ENCODE measurements at regions not wholly inside any gene's neighbourhood (a gene's known extent, or its start where the extent isn't known, plus 50 kb on each side); places are given as distances from the start of the nearest gene placed in this dataset.
"Not testable (repeated sequence)": the region's sequence is repeated elsewhere in the genome, so short reads cannot be mapped to it uniquely, and the experiment has no call there.

GRCh38 chr1:222470252-222470805 lies 77.6 kb downstream of the HHIPL2 start:
- WGBS, 2 experiments (ENCODE audit: insufficient coverage in 1 of 2, insufficient read length in 1 of 2) = 78% methylated on average over 12 of the region's 15 CpGs; no CpG with 5 or more reads in 1 of the 2 experiments
- peak; percentile 22 for DNase-seq
- H3K4me1 ChIP-seq (ENCODE audit: control insufficient read depth, insufficient read depth, low read length); H3K27me3 Mint-ChIP-seq (ENCODE audit: insufficient read depth); H3K27ac Mint-ChIP-seq; H3K4me3 ChIP-seq (ENCODE audit: low read length); H3K36me3 ChIP-seq (ENCODE audit: control insufficient read depth, insufficient read depth, low read length); H3K9me3 Mint-ChIP-seq; H3K27ac ChIP-seq (ENCODE audit: low read depth, low read length); H3K9me3 ChIP-seq (ENCODE audit: control insufficient read depth, low read length); H3K4me1 Mint-ChIP-seq; H3K9ac ChIP-seq (ENCODE audit: extremely low read depth, low read length, poor library complexity, severe bottlenecking); H3K27me3 ChIP-seq (ENCODE audit: control insufficient read depth, insufficient read depth, low read length, poor library complexity, severe bottlenecking); H3K36me3 Mint-ChIP-seq (ENCODE audit: low read depth); H3K4me3 Mint-ChIP-seq: not testable (repeated sequence)

- TF ChIP-seq CTCF (conservative IDR thresholded peaks at IDR 0.05) = no peak
- Mint-ChIP-seq H3K27me3 (ENCODE audit: insufficient read depth) (peaks cover 12% of the 10 kb centered on the region), H3K36me3 (ENCODE audit: low read depth) (no peaks in the 10 kb centered on the region), H3K9me3 (peaks cover 6% of the 10 kb centered on the region), H3K4me1 (peaks cover 3% of the 10 kb centered on the region), H3K27ac (no peak overlapping the region), H3K4me3 (peak overlapping the region; percentile 64)
- no peaks in the 10 kb centered on the region for H3K36me3 ChIP-seq (ENCODE audit: control insufficient read depth, insufficient read depth, low read length)
- H3K4me3 ChIP-seq (ENCODE audit: low read length) = no peak overlapping the region
- H3K27ac ChIP-seq (ENCODE audit: low read depth, low read length) = no peak overlapping the region
- 88 to 93% methylated on average over 5 to 8 of the region's 8 CpGs for WGBS, 2 experiments (ENCODE audit: insufficient coverage in 1 of 2, insufficient read length in 1 of 2)
- no peak overlapping the region for H3K9ac ChIP-seq (ENCODE audit: extremely low read depth, low read length, poor library complexity, severe bottlenecking)
- H3K9me3 ChIP-seq (ENCODE audit: control insufficient read depth, low read length) = peaks cover 8% of the 10 kb centered on the region
- no peaks in the 10 kb centered on the region for H3K4me1 ChIP-seq (ENCODE audit: control insufficient read depth, insufficient read depth, low read length)
- no peak for DNase-seq
- no peaks in the 10 kb centered on the region for H3K27me3 ChIP-seq (ENCODE audit: control insufficient read depth, insufficient read depth, low read length, poor library complexity, severe bottlenecking)
Observed at GRCh38 chr1:222466150-222466865, 81.6 kb downstream of the HHIPL2 start.

- peak overlapping the region; percentile 64 for H3K4me3 Mint-ChIP-seq
- H3K4me1 Mint-ChIP-seq = peaks cover 3% of the 10 kb centered on the region
- H3K27ac Mint-ChIP-seq = peak overlapping the region; percentile 94
- peak; percentile 97 for DNase-seq
- peaks cover 12% of the 10 kb centered on the region for H3K27me3 Mint-ChIP-seq (ENCODE audit: insufficient read depth)
- Histone ChIP-seq H3K36me3 (ENCODE audit: control insufficient read depth, insufficient read depth, low read length) (no peaks in the 10 kb centered on the region), H3K4me3 (ENCODE audit: low read length) (peak overlapping the region; percentile 78), H3K9me3 (ENCODE audit: control insufficient read depth, low read length) (peaks cover 8% of the 10 kb centered on the region), H3K4me1 (ENCODE audit: control insufficient read depth, insufficient read depth, low read length) (no peaks in the 10 kb centered on the region), H3K27me3 (ENCODE audit: control insufficient read depth, insufficient read depth, low read length, poor library complexity, severe bottlenecking) (no peaks in the 10 kb centered on the region), H3K27ac (ENCODE audit: low read depth, low read length) (peak overlapping the region; percentile 64), H3K9ac (ENCODE audit: extremely low read depth, low read length, poor library complexity, severe bottlenecking) (peak overlapping the region; percentile 76)
- WGBS, 2 experiments (ENCODE audit: insufficient coverage in 1 of 2, insufficient read length in 1 of 2) = 8 to 21% methylated on average over 19 to 46 of the region's 46 CpGs
- peak; percentile 100 for TF ChIP-seq CTCF (conservative IDR thresholded peaks at IDR 0.05)
- peaks cover 6% of the 10 kb centered on the region for H3K9me3 Mint-ChIP-seq
- no peaks in the 10 kb centered on the region for H3K36me3 Mint-ChIP-seq (ENCODE audit: low read depth)
Observed at GRCh38 chr1:222465211-222466041, 82.5 kb downstream of the HHIPL2 start.
